H1 (cell line): ENCODE measurements at regions not wholly inside any gene's neighbourhood (a gene's known extent, or its start where the extent isn't known, plus 50 kb on each side); places are given as distances from the start of the nearest gene placed in this dataset.

Experiments used
- EGR1 ChIP-seq: IDR thresholded peaks from 2 replicates; pipeline ENCODE4 v1.6.1; 2011; ENCODE audit warnings: low read depth, low read length, borderline replicate concordance
- EP300 ChIP-seq, 2 experiments: IDR thresholded peaks; 1 replicate in 1 of 2; 2 replicates in 1 of 2; pipeline ENCODE4 v1.6.1; 2011 to 2012; ENCODE audit warnings: low read depth in 2 of 2, low read length in 2 of 2, mild to moderate bottlenecking in 2 of 2, borderline replicate concordance in 1 of 2, inconsistent platforms in 1 of 2, moderate library complexity in 1 of 2
- PHF8 ChIP-seq: fragments of 200-600 bp; sonication (generic); conservative IDR thresholded peaks from 2 replicates; pipeline ENCODE4 v1.7.1; 2012; ENCODE audit warnings: low read depth, mild to moderate bottlenecking, inconsistent platforms, low read length, moderate library complexity
- RXRA ChIP-seq: IDR thresholded peaks from 2 replicates; pipeline ENCODE4 v1.6.1; 2011; ENCODE audit warnings: low read depth, mild to moderate bottlenecking, low read length, moderate library complexity; ENCODE audit not compliant: insufficient read depth
- SUZ12 ChIP-seq: fragments of 200-600 bp; sonication (generic); IDR thresholded peaks from 2 replicates; pipeline ENCODE4 v1.6.1; 2012; ENCODE audit warnings: mild to moderate bottlenecking, inconsistent platforms, low read length, moderate library complexity, mixed read lengths
- TF ChIP-seq, protein P1 (sequence below): IDR thresholded peaks from 2 replicates; pipeline ENCODE4 v1.6.1; 2011; ENCODE audit warnings: low read depth, mild to moderate bottlenecking, low read length; ENCODE audit not compliant: insufficient read depth

DNA sequence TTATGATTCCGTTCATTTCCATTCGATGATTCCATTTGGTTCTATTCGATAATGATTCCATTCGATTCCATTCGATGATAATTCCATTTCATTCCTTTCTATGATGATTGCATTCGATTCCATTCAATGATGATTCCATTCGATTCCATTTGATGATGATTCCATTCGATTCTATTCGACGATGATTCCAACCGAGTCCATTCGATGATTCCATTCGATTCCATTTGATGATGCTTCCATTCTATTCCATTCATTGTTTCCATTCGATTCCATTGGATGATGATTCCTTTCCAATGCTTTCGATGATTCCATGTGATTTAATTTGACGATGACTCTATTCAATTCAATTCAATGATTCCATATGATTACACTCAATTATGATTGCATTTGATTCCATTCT, 1093.5 kb downstream of the RPIA start:
- TF ChIP-seq, protein P1, sequence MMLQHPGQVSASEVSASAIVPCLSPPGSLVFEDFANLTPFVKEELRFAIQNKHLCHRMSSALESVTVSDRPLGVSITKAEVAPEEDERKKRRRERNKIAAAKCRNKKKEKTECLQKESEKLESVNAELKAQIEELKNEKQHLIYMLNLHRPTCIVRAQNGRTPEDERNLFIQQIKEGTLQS = no peak
- TF ChIP-seq SUZ12 (no peak), RXRA (no peak), EGR1 (no peak), PHF8 (no peak), EP300 (IDR thresholded peaks at IDR 0.05; ENCODE audit: borderline replicate concordance in 1 of 2, low read depth in 2 of 2, low read length in 2 of 2) (no peak)
